ENCODE measurements at regions not wholly inside any gene's neighbourhood (a gene's known extent, or its start where the extent isn't known, plus 50 kb on each side); places are given as distances from the start of the nearest gene placed in this dataset.
"Not testable (repeated sequence)": the region's sequence is repeated elsewhere in the genome, so short reads cannot be mapped to it uniquely, and the experiment has no call there.

- not testable (repeated sequence) for TF ChIP-seq CTCF (conservative IDR thresholded peaks at IDR 0.05); ZFX (IDR thresholded peaks at IDR 0.05)
Measured at GRCh38 chr6:56785536-56785935, 142.8 kb upstream of the DST start.
